IMR-90 (cell line): ENCODE measurements at regions not wholly inside any gene's neighbourhood (a gene's known extent, or its start where the extent isn't known, plus 50 kb on each side); places are given as distances from the start of the nearest gene placed in this dataset.

ENCODE experiments used
- ATAC-seq: fragments of 200-7000 bp; cut with Tn5 transposase; 2 replicates; pipeline ENCODE4 v1.9.1; 2020; ENCODE audit warnings: low read depth, mild to moderate bottlenecking, moderate library complexity
- BruUV-seq: library from RNA; stranded (reverse); fragments of 400-500 nt; replicated peaks from 2 replicates; lab custom pipeline; 2021; lab: Mats Ljungman, UMichigan
- CTCF ChIA-PET: fragments of 300-600 bp; formaldehyde crosslinking; extraction: SDS; loops from one replicate; lab custom pipeline; 2021; ENCODE audit warnings: antibody characterized with exemption; lab: Yijun Ruan, JAX
- POLR2A ChIA-PET: fragments of 300-600 bp; sonication (Branson Sonifier 250); formaldehyde crosslinking; loops from one replicate; lab custom pipeline; 2022; ENCODE audit warnings: antibody characterized with exemption; ENCODE audit not compliant: unreplicated experiment; lab: Charles Lee
- DNase-seq: peaks from one replicate; pipeline ENCODE4 v3.0.0; 2013
- H2AFZ ChIP-seq: replicated peaks from 2 replicates; pipeline ENCODE3; 2013; ENCODE audit warnings: low read length, mild to moderate bottlenecking; ENCODE audit not compliant: poor library complexity
- H2AK5ac ChIP-seq: 2 replicates; pipeline ENCODE4 v1.6.1; 2013; ENCODE audit warnings: low read depth, low read length, inconsistent platforms
- H2AK9ac ChIP-seq: replicated peaks from 2 replicates; pipeline ENCODE3; 2013; ENCODE audit warnings: mild to moderate bottlenecking, low read depth, low read length, moderate library complexity; ENCODE audit not compliant: poor library complexity
- H2BK120ac ChIP-seq: 2 replicates; pipeline ENCODE4 v1.6.1; 2013; ENCODE audit warnings: low read depth, low read length, inconsistent platforms
- H2BK15ac ChIP-seq: 3 replicates; pipeline ENCODE4 v1.6.1; 2013; ENCODE audit warnings: low read depth, low read length, inconsistent platforms
- H2BK20ac ChIP-seq: 2 replicates; pipeline ENCODE4 v1.6.1; 2013; ENCODE audit warnings: low read depth, mild to moderate bottlenecking, inconsistent platforms, low read length, moderate library complexity
- H2BK5ac ChIP-seq: 2 replicates; pipeline ENCODE4 v1.6.1; 2013; ENCODE audit warnings: mild to moderate bottlenecking, low read depth, low read length, inconsistent platforms; ENCODE audit not compliant: poor library complexity, severe bottlenecking
- H3K14ac ChIP-seq: replicated peaks from 2 replicates; pipeline ENCODE4 v1.6.1; 2013; ENCODE audit warnings: low read depth, low read length, inconsistent platforms
- H3K18ac ChIP-seq: 2 replicates; pipeline ENCODE4 v1.6.1; 2013; ENCODE audit warnings: low read depth, low read length, control low read depth
- H3K23ac ChIP-seq: 2 replicates; pipeline ENCODE4 v1.6.1; 2013; ENCODE audit warnings: low read depth, low read length, inconsistent platforms
- H3K27ac ChIP-seq: 2 replicates; pipeline ENCODE4 v1.5.1; 2013; ENCODE audit warnings: mild to moderate bottlenecking, control low read depth, low read length; ENCODE audit not compliant: insufficient read depth
- H3K27me3 ChIP-seq: 2 replicates; pipeline ENCODE4 v1.6.1; 2013; ENCODE audit warnings: low read length; ENCODE audit not compliant: control insufficient read depth, insufficient read depth
- H3K36me3 ChIP-seq: 2 replicates; pipeline ENCODE4 v1.6.1; 2013; ENCODE audit warnings: low read length, mixed read lengths; ENCODE audit not compliant: control insufficient read depth, insufficient read depth
- H3K4ac ChIP-seq: 2 replicates; pipeline ENCODE4 v1.6.1; 2013; ENCODE audit warnings: low read depth, low read length, inconsistent platforms
- H3K4me1 ChIP-seq: 2 replicates; pipeline ENCODE4 v1.6.1; 2013; ENCODE audit warnings: low read length, mixed read lengths; ENCODE audit not compliant: control insufficient read depth, insufficient read depth
- H3K4me2 ChIP-seq: 2 replicates; pipeline ENCODE4 v1.6.1; 2013; ENCODE audit warnings: low read depth, mild to moderate bottlenecking, control low read depth, low read length, moderate library complexity
- H3K4me3 ChIP-seq: 2 replicates; pipeline ENCODE4 v1.5.1; 2013; ENCODE audit warnings: low read depth, mild to moderate bottlenecking, control low read depth, low read length, moderate library complexity; ENCODE audit not compliant: insufficient read depth
- H3K56ac ChIP-seq: 2 replicates; pipeline ENCODE4 v1.6.1; 2013; ENCODE audit warnings: low read length, inconsistent platforms; ENCODE audit not compliant: insufficient read depth; ENCODE audit errors: extremely low read depth
- H3K79me1 ChIP-seq, 2 experiments: 2 replicates each; pipeline ENCODE4 v1.6.1; 2013; ENCODE audit warnings: low read length in 2 of 2, inconsistent platforms in 1 of 2, low read depth in 1 of 2
- H3K9ac ChIP-seq: 2 replicates; pipeline ENCODE4 v1.6.1; 2013; ENCODE audit warnings: low read depth, low read length, control low read depth
- H3K9me1 ChIP-seq: 2 replicates; pipeline ENCODE4 v1.6.1; 2013; ENCODE audit warnings: low read length, inconsistent platforms; ENCODE audit not compliant: insufficient read depth
- H3K9me3 ChIP-seq: 2 replicates; pipeline ENCODE4 v1.6.1; 2013; ENCODE audit warnings: low read length; ENCODE audit not compliant: control insufficient read depth, insufficient read depth
- H4K20me1 ChIP-seq: 2 replicates; pipeline ENCODE4 v1.6.1; 2013; ENCODE audit warnings: low read length, inconsistent platforms; ENCODE audit not compliant: insufficient read depth
- H4K5ac ChIP-seq: 2 replicates; pipeline ENCODE4 v1.6.1; 2013; ENCODE audit warnings: mild to moderate bottlenecking, low read depth, low read length, control low read depth
- H4K8ac ChIP-seq, 2 experiments: 2 replicates each; pipeline ENCODE4 v1.6.1; 2013; ENCODE audit warnings: low read depth in 2 of 2, low read length in 2 of 2, control low read depth in 1 of 2, inconsistent platforms in 1 of 2
- H4K91ac ChIP-seq: 2 replicates; pipeline ENCODE4 v1.6.1; 2013; ENCODE audit warnings: low read depth, low read length, inconsistent platforms; ENCODE audit not compliant: insufficient read depth
- CHD1 ChIP-seq: IDR thresholded peaks from 2 replicates; pipeline ENCODE4 v1.6.1; 2012; ENCODE audit warnings: low read depth, low read length, improper control_type of control experiment
- FOS ChIP-seq: fragments of 150-350 bp; IDR thresholded peaks from 2 replicates; pipeline ENCODE4 v1.6.1; 2016; ENCODE audit warnings: low read depth, low read length
- MAFK ChIP-seq: IDR thresholded peaks from 2 replicates; pipeline ENCODE4 v1.6.1; 2012; ENCODE audit warnings: low read depth, low read length, improper control_type of control experiment
- MXI1 ChIP-seq: IDR thresholded peaks from 2 replicates; pipeline ENCODE4 v1.6.1; 2012; ENCODE audit warnings: low read depth, mild to moderate bottlenecking, low read length, moderate library complexity, borderline replicate concordance
- RAD21 ChIP-seq: IDR thresholded peaks from 2 replicates; pipeline ENCODE4 v1.6.1; 2012; ENCODE audit warnings: low read length, improper control_type of control experiment
- USF2 ChIP-seq: fragments of 150-350 bp; IDR thresholded peaks from 2 replicates; pipeline ENCODE4 v1.6.1; 2017; ENCODE audit warnings: mild to moderate bottlenecking, antibody characterized with exemption, low read length, low read depth
- WGBS, 2 experiments: methylation state at CpG; one replicate each; pipeline versions ENCODE4 v1.1.5 to v1.1.7; 2013; ENCODE audit warnings: missing lambda C conversion rate in 2 of 2; ENCODE audit not compliant: insufficient read length in 1 of 2; ENCODE audit errors: extremely low coverage in 2 of 2; 5-methylcytosine and 5-hydroxymethylcytosine counted together
- dilution Hi-C: fragments of 300-500 bp; cut with HindIII; formaldehyde crosslinking; loops from one replicate; pipeline ENCODE4 v1.14.3; 2018; ENCODE audit warnings: low sequenced_read_pairs; ENCODE audit not compliant: unreplicated experiment
- in situ Hi-C: fragments of 300-500 bp; cut with MboI; formaldehyde crosslinking; loops from 3 replicates; pipeline ENCODE4 v1.14.3; 2019; ENCODE audit warnings: low sequenced_read_pairs, inconsistent platforms, mixed read lengths
- intact Hi-C: fragments of 100-400 bp; cut with micrococcal nuclease; formaldehyde crosslinking; loops from 2 replicates; pipeline ENCODE4 v1.10.0; 2022
- TF ChIP-seq, protein P1 (sequence below): conservative IDR thresholded peaks from 2 replicates; pipeline ENCODE4 v1.5.1; 2012; ENCODE audit warnings: mild to moderate bottlenecking, low read depth, low read length, improper control_type of control experiment

DNA sequence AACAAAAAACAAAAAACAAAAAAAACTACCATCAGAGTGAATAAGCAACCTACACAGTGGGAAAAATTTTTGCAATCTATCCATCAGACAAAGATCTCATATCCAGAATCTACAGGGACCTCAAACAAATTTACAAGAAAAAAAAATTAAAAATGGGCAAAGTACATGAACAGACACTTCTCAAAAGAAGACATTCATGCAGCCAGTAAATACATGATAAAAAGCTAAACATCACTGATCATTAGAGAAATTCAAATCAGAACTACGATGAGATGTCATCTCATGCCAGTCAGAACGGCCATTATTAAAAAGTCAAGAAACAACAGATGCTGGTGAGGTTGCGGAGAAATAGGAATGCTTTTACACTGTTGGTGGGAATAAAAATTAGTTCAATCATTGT is 466.5 kb upstream of the ATXN7L3B start:
- WGBS, 2 experiments: no CpG with 5 or more reads among the region's 3 CpGs
- H3K4me2 ChIP-seq: no peak overlapping the region
- no peak overlapping the region for H3K9ac ChIP-seq
- H4K5ac ChIP-seq: no peak overlapping the region
- H4K91ac ChIP-seq: no peak overlapping the region
- intact Hi-C loops: no loop called here
- H4K20me1 ChIP-seq: no peaks in the 10 kb centered on the region
- in situ Hi-C loops: no loop called here
- DNase-seq (no peak), ATAC-seq (no peak)
- H3K56ac ChIP-seq: no peak overlapping the region
- H3K14ac ChIP-seq: no peak overlapping the region
- H2BK120ac ChIP-seq: no peak overlapping the region
- peaks cover 5% of the 10 kb centered on the region; the same call in 1 of the 2 replicates for H3K9me3 ChIP-seq
- H3K23ac ChIP-seq: no peak overlapping the region
- H2AK9ac ChIP-seq: no peak overlapping the region
- no peak for TF ChIP-seq MXI1
- no peak for TF ChIP-seq RAD21
- TF ChIP-seq MAFK: no peak
- TF ChIP-seq FOS: no peak
- TF ChIP-seq, protein P1, sequence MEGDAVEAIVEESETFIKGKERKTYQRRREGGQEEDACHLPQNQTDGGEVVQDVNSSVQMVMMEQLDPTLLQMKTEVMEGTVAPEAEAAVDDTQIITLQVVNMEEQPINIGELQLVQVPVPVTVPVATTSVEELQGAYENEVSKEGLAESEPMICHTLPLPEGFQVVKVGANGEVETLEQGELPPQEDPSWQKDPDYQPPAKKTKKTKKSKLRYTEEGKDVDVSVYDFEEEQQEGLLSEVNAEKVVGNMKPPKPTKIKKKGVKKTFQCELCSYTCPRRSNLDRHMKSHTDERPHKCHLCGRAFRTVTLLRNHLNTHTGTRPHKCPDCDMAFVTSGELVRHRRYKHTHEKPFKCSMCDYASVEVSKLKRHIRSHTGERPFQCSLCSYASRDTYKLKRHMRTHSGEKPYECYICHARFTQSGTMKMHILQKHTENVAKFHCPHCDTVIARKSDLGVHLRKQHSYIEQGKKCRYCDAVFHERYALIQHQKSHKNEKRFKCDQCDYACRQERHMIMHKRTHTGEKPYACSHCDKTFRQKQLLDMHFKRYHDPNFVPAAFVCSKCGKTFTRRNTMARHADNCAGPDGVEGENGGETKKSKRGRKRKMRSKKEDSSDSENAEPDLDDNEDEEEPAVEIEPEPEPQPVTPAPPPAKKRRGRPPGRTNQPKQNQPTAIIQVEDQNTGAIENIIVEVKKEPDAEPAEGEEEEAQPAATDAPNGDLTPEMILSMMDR: no peak
- TF ChIP-seq USF2: no peak
- TF ChIP-seq CHD1: no peak
- no TSS peak for BruUV-seq
- POLR2A ChIA-PET: no interaction called here
- no peaks in the 10 kb centered on the region for H3K27me3 ChIP-seq
- no peaks in the 10 kb centered on the region for H3K4me1 ChIP-seq
- no peak overlapping the region for H2BK5ac ChIP-seq
- H3K36me3 ChIP-seq: no peaks in the 10 kb centered on the region
- no peak overlapping the region for H3K27ac ChIP-seq
- H3K4me3 ChIP-seq: no peak overlapping the region
- CTCF ChIA-PET: no interaction called here
- H2AFZ ChIP-seq: no peak overlapping the region
- no peaks in the 10 kb centered on the region for H3K79me1 ChIP-seq
- H4K8ac ChIP-seq: no peak overlapping the region
- dilution Hi-C loops: no loop called here
- no peak overlapping the region for H3K4ac ChIP-seq
- no peak overlapping the region for H2BK15ac ChIP-seq
- H3K18ac ChIP-seq: no peak overlapping the region
- no peak overlapping the region for H2BK20ac ChIP-seq
- no peaks in the 10 kb centered on the region for H3K9me1 ChIP-seq
- no peak overlapping the region for H2AK5ac ChIP-seq
